Heart left ventricle (tissue), 16 donors: ENCODE measurements at regions not wholly inside any gene's neighbourhood (a gene's known extent, or its start where the extent isn't known, plus 50 kb on each side); places are given as distances from the start of the nearest gene placed in this dataset.

ENCODE experiments used
- ATAC-seq, 4 donors: fragments of 200-7000 bp; cut with Tn5 transposase; one replicate each; pipeline ENCODE4 v1.9.1; 2020 to 2022; ENCODE audit warnings: moderate library complexity in 4 of 4, mild to moderate bottlenecking in 3 of 4, moderate number of reproducible peaks in 1 of 4
- DNase-seq, 5 donors: peaks; one replicate each; pipeline ENCODE4 v3.0.0-alpha.2; 2020
- H3K27ac ChIP-seq, 12 donors: fragments of 200-600 bp; sonication (generic) in 4 of 12; one replicate each; pipeline versions ENCODE4 v1.5.0 to v1.8.0; 2016 to 2022; ENCODE audit warnings: mild to moderate bottlenecking in 2 of 12
- H3K27me3 ChIP-seq, 9 donors: fragments of 200-600 bp; sonication (generic) in 2 of 9; one replicate each; pipeline versions ENCODE4 v1.5.1 to v1.8.0; 2016 to 2022; ENCODE audit warnings: mild to moderate bottlenecking in 3 of 9
- H3K36me3 ChIP-seq, 9 donors: fragments of 200-600 bp; sonication (generic) in 2 of 9; one replicate each; pipeline versions ENCODE4 v1.5.0 to v1.8.0; 2018 to 2022; ENCODE audit warnings: mild to moderate bottlenecking in 2 of 9
- H3K4me1 ChIP-seq, 12 donors: fragments of 200-600 bp; sonication (generic) in 4 of 12; one replicate each; pipeline versions ENCODE4 v1.5.0 to v1.8.0; 2016 to 2022; ENCODE audit warnings: mild to moderate bottlenecking in 3 of 12
- H3K4me3 ChIP-seq, 12 donors: fragments of 200-600 bp; sonication (generic) in 4 of 12; one replicate each; pipeline versions ENCODE4 v1.5.0 to v1.8.0; 2017 to 2022; ENCODE audit warnings: mild to moderate bottlenecking in 9 of 12, moderate library complexity in 4 of 12
- H3K9me3 ChIP-seq, 12 donors: fragments of 200-600 bp; sonication (generic) in 4 of 12; one replicate each; pipeline versions ENCODE4 v1.5.0 to v1.8.0; 2016 to 2022; ENCODE audit warnings: mild to moderate bottlenecking in 1 of 12
- CTCF ChIP-seq, 12 donors: fragments of 200-600 bp; sonication (generic) in 4 of 12; IDR thresholded peaks; one replicate each; pipeline versions ENCODE4 v1.5.0 to v1.8.0; 2018 to 2022; ENCODE audit warnings: antibody characterized with exemption in 12 of 12, mild to moderate bottlenecking in 5 of 12
- POLR2A ChIP-seq, 2 donors: fragments of 450-650 bp; IDR thresholded peaks; one replicate each; pipeline ENCODE4 v1.6.1; 2017; ENCODE audit warnings: antibody characterized with exemption in 2 of 2, mild to moderate bottlenecking in 2 of 2, moderate library complexity in 2 of 2
- WGBS, 4 donors: extraction: QIAGEN DNeasy Blood & Tissue Kit in 2 of 4; methylation state at CpG; one replicate each; pipeline versions ENCODE4 v1.1.5 to v1.1.7; 2013 to 2018; 5-methylcytosine and 5-hydroxymethylcytosine counted together
- intact Hi-C, 10 donors: fragments of 100-400 bp; cut with DNase I; formaldehyde crosslinking; loops; one replicate each; pipeline versions ENCODE4 v1.11.1 to v1.14.2; 2022
- donor health status: ischemic (EF 13 %, LVEDD 7.1; RV severe dilation, severe dysfunction).
- donor health status: healthy with polysubstance abuse.
- donor health status: DM: no; HTN: yes; CAD: no.
- donor health status: DM: no; HTN: no; CAD: no.
- donor health status: ischemic (EF 25% LVEDD 6.9; RV normal size, moderate dysfunction).
- donor health status: ischemic (EF 25% LVEDD 5.7; RV mildly dilated, moderate dysfunction).
- donor health status: healthy.
- donor health status: DM: yes; HTN: yes; CAD: no.
- donor health status: ischemic (EF 35%, LVEDD 5.7; RV mildly dilated, moderate dysfunction).
- donor health status: nonischemic (EF 11% LVEDD 7.7; RV severe dilation, severe dysfunction).
- donor health status: DM: yes; HTN: yes; CAD: no.
- donor health status: PGD.
- donor health status: ischemic (EF 29% LVEDD 5.4; RV normal size, mild dysfunction).
- donor health status: nonischemic (EF 23%, LVEDD 6.1; RV moderate dilation, normal function).

- Histone ChIP-seq H3K36me3 (no peaks in the 10 kb centered on the region), H3K9me3 (no peaks in the 10 kb centered on the region), H3K27ac (no peak overlapping the region), H3K4me1 (no peaks in the 10 kb centered on the region), H3K27me3 (no peaks in the 10 kb centered on the region), H3K4me3 (no peak overlapping the region)
- DNase-seq, result no peak
- ATAC-seq, result no peak
- no peak for TF ChIP-seq POLR2A (IDR thresholded peaks at IDR 0.05)
- intact Hi-C loops, result no loop called here
- WGBS, 4 donors, result 83 to 93% (median 90%) methylated on average over 7 of the region's 7 CpGs
These were observed 541.0 kb upstream of the ADGRL4 start for GRCh38 chr1:79547514-79547913.

GRCh38 chr1:79543394-79543793 is 536.9 kb upstream of the ADGRL4 start:
- H3K27ac ChIP-seq, result no peak overlapping the region
- no peaks in the 10 kb centered on the region for H3K4me1 ChIP-seq
- TF ChIP-seq POLR2A (IDR thresholded peaks at IDR 0.05), result no peak
- no peak for TF ChIP-seq CTCF (IDR thresholded peaks at IDR 0.05)
- no peak overlapping the region for H3K4me3 ChIP-seq
- no peak for DNase-seq
- H3K9me3 ChIP-seq, result no peaks in the 10 kb centered on the region
- ATAC-seq, result no peak
- intact Hi-C loops, result no loop called here
- 54 to 69% (median 56%) methylated on average over 3 of the region's 3 CpGs for WGBS, 4 donors
- H3K27me3 ChIP-seq, result no peaks in the 10 kb centered on the region
- no peaks in the 10 kb centered on the region for H3K36me3 ChIP-seq

GRCh38 chr1:79539001-79539400 is 532.5 kb upstream of the ADGRL4 start:
- Histone ChIP-seq H3K4me3 (no peak overlapping the region), H3K4me1 (no peaks in the 10 kb centered on the region), H3K27ac (no peak overlapping the region), H3K27me3 (no peaks in the 10 kb centered on the region), H3K36me3 (no peaks in the 10 kb centered on the region), H3K9me3 (no peaks in the 10 kb centered on the region)
- intact Hi-C loops, result no loop called here
- no peak for DNase-seq
- no peak for TF ChIP-seq CTCF (IDR thresholded peaks at IDR 0.05)
- TF ChIP-seq POLR2A (IDR thresholded peaks at IDR 0.05), result no peak
- ATAC-seq, result no peak

GRCh38 chr1:79532555-79532954 is 526.0 kb upstream of the ADGRL4 start:
- TF ChIP-seq CTCF (IDR thresholded peaks at IDR 0.05) (no peak), POLR2A (IDR thresholded peaks at IDR 0.05) (no peak)
- intact Hi-C loops, result no loop called here
- Histone ChIP-seq H3K36me3 (no peaks in the 10 kb centered on the region), H3K4me1 (no peaks in the 10 kb centered on the region), H3K27ac (no peak overlapping the region), H3K9me3 (no peaks in the 10 kb centered on the region), H3K4me3 (no peak overlapping the region), H3K27me3 (no peaks in the 10 kb centered on the region)
- no peak for DNase-seq
- no peak for ATAC-seq
- WGBS, 4 donors, result 62 to 70% (median 63%) methylated on average over 5 of the region's 5 CpGs

GRCh38 chr1:79531790-79532189 is 525.3 kb upstream of the ADGRL4 start:
- ATAC-seq, result no peak

More at GRCh38 chr1:79531790-79532189, 525.3 kb upstream of the ADGRL4 start:
- Histone ChIP-seq H3K4me3 (no peak overlapping the region), H3K27ac (no peak overlapping the region), H3K4me1 (no peaks in the 10 kb centered on the region), H3K36me3 (no peaks in the 10 kb centered on the region), H3K27me3 (no peaks in the 10 kb centered on the region), H3K9me3 (no peaks in the 10 kb centered on the region)
- DNase-seq, result no peak
- intact Hi-C loops, result no loop called here
- TF ChIP-seq CTCF (IDR thresholded peaks at IDR 0.05), result no peak
- TF ChIP-seq POLR2A (IDR thresholded peaks at IDR 0.05), result no peak
- 82 to 94% (median 88%) methylated on average over 2 of the region's 2 CpGs for WGBS, 4 donors
